ENCODE measurements at regions not wholly inside any gene's neighbourhood (a gene's known extent, or its start where the extent isn't known, plus 50 kb on each side); places are given as distances from the start of the nearest gene placed in this dataset.

DNA sequence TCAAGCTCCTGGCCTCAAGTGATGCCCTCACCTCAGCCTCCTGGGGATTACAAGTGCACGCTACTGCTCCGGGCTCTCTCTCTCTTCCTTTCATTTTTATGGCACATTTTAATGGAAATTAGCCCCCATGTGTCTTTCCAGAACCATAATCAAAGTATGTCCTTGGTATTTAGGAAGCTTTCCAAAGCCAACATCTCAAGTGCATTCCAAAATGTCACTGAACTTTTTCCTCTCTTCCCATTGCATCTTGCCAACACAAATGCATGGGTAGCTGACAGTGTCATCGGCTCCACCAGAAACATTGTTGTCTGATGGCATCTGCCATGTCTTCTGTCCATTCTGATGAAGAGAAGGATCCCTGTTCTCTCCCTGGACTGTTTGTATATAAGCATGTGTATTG lies 90.5 kb upstream of the ANXA1 start:
- Histone ChIP-seq H3K4me1 (ENCODE audit: control insufficient read depth in 2 of 2, insufficient read depth in 2 of 2, low read length in 2 of 2) (no peaks in the 10 kb centered on the region), H3K27me3 (ENCODE audit: control insufficient read depth in 2 of 2, insufficient read depth in 1 of 2, low read length in 1 of 2) (no peaks in the 10 kb centered on the region), H3K36me3 (ENCODE audit: control insufficient read depth in 2 of 2, insufficient read depth in 2 of 2, low read length in 1 of 2) (no peaks in the 10 kb centered on the region), H3K9me3 (ENCODE audit: control insufficient read depth in 2 of 2, insufficient read depth in 1 of 2, low read length in 1 of 2) (no peaks in the 10 kb centered on the region), H3K4me3 (ENCODE audit: low read length in 2 of 2) (no peak overlapping the region), H3K27ac (ENCODE audit: low read depth in 1 of 2, low read length in 1 of 2) (no peak overlapping the region)
- no peak for DNase-seq (ENCODE audit: low read depth in 6 of 9, low spot score in 9 of 9)
- WGBS: 97% methylated on average over 3 of the region's 3 CpGs

DNA sequence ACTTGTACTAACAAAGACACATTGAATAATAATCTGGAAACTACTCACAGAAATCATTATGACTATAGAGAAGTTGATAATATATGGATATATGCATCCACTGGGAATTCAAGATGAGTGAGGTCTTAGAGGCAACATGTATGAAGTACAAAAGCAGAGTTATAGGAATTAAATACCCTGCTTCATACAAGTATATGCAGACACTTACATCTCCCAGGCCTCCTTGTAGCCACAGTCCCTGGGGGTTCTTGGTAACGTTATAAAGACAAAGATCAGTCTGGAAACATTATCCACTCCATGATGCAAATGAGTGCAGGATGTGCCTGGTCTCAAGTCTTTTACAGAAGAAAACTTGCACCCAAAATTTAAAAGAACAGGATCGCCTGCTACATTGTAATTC lies 92.4 kb upstream of the ANXA1 start:
- H3K36me3 ChIP-seq (ENCODE audit: control insufficient read depth in 2 of 2, insufficient read depth in 2 of 2, low read length in 1 of 2): no peaks in the 10 kb centered on the region
- no peak overlapping the region for H3K27ac ChIP-seq (ENCODE audit: low read depth in 1 of 2, low read length in 1 of 2)
- H3K4me1 ChIP-seq (ENCODE audit: control insufficient read depth in 2 of 2, insufficient read depth in 2 of 2, low read length in 2 of 2): no peaks in the 10 kb centered on the region
- 97% methylated on average over 2 of the region's 2 CpGs for WGBS
- no peaks in the 10 kb centered on the region for H3K27me3 ChIP-seq (ENCODE audit: control insufficient read depth in 2 of 2, insufficient read depth in 1 of 2, low read length in 1 of 2)
- H3K9me3 ChIP-seq (ENCODE audit: control insufficient read depth in 2 of 2, insufficient read depth in 1 of 2, low read length in 1 of 2): no peaks in the 10 kb centered on the region
- no peak overlapping the region for H3K4me3 ChIP-seq (ENCODE audit: low read length in 2 of 2)
- DNase-seq (ENCODE audit: low read depth in 6 of 9, low spot score in 9 of 9): no peak

- Histone ChIP-seq H3K9me3 (ENCODE audit: control insufficient read depth in 2 of 2, insufficient read depth in 1 of 2, low read length in 1 of 2) (no peaks in the 10 kb centered on the region), H3K27me3 (ENCODE audit: control insufficient read depth in 2 of 2, insufficient read depth in 1 of 2, low read length in 1 of 2) (no peaks in the 10 kb centered on the region), H3K4me3 (ENCODE audit: low read length in 2 of 2) (no peak overlapping the region), H3K36me3 (ENCODE audit: control insufficient read depth in 2 of 2, insufficient read depth in 2 of 2, low read length in 1 of 2) (no peaks in the 10 kb centered on the region), H3K27ac (ENCODE audit: low read depth in 1 of 2, low read length in 1 of 2) (no peak overlapping the region), H3K4me1 (ENCODE audit: control insufficient read depth in 2 of 2, insufficient read depth in 2 of 2, low read length in 2 of 2) (no peaks in the 10 kb centered on the region)
- 94% methylated on average over 5 of the region's 5 CpGs for WGBS
- DNase-seq (ENCODE audit: low read depth in 6 of 9, low spot score in 9 of 9): no peak
Measured at GRCh38 chr9:73056245-73056644, 95.4 kb upstream of the ANXA1 start.

- Histone ChIP-seq H3K27ac (ENCODE audit: low read depth in 1 of 2, low read length in 1 of 2) (no peak overlapping the region), H3K27me3 (ENCODE audit: control insufficient read depth in 2 of 2, insufficient read depth in 1 of 2, low read length in 1 of 2) (no peaks in the 10 kb centered on the region), H3K4me1 (ENCODE audit: control insufficient read depth in 2 of 2, insufficient read depth in 2 of 2, low read length in 2 of 2) (no peaks in the 10 kb centered on the region), H3K4me3 (ENCODE audit: low read length in 2 of 2) (no peak overlapping the region), H3K9me3 (ENCODE audit: control insufficient read depth in 2 of 2, insufficient read depth in 1 of 2, low read length in 1 of 2) (no peaks in the 10 kb centered on the region), H3K36me3 (ENCODE audit: control insufficient read depth in 2 of 2, insufficient read depth in 2 of 2, low read length in 1 of 2) (no peaks in the 10 kb centered on the region)
- DNase-seq (ENCODE audit: low read depth in 6 of 9, low spot score in 9 of 9): no peak
Measured at GRCh38 chr9:73054091-73054490, 97.6 kb upstream of the ANXA1 start.

DNA sequence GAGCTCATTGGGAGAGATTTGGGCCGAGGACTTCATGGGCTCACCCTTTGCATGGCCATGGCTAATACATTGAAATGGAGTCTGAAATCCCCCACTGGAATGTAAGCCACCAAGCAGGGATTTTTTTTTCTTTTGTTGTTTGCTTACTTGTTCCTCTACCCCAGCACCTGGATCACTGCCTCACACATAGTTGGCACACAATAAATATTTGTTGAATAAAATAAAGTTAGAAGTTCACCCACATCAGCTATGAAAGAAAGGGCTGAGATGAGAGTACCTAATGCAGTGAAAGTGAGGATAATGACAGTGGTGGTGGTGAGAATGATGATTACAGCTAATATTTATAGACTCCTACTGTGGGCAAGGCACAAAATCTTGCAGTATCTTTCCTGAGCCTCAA lies 98.1 kb upstream of the ANXA1 start:
- DNase-seq (ENCODE audit: low read depth in 6 of 9, low spot score in 9 of 9): no peak
- Histone ChIP-seq H3K9me3 (ENCODE audit: control insufficient read depth in 2 of 2, insufficient read depth in 1 of 2, low read length in 1 of 2) (no peaks in the 10 kb centered on the region), H3K27ac (ENCODE audit: low read depth in 1 of 2, low read length in 1 of 2) (no peak overlapping the region), H3K27me3 (ENCODE audit: control insufficient read depth in 2 of 2, insufficient read depth in 1 of 2, low read length in 1 of 2) (no peaks in the 10 kb centered on the region), H3K4me1 (ENCODE audit: control insufficient read depth in 2 of 2, insufficient read depth in 2 of 2, low read length in 2 of 2) (no peaks in the 10 kb centered on the region), H3K36me3 (ENCODE audit: control insufficient read depth in 2 of 2, insufficient read depth in 2 of 2, low read length in 1 of 2) (no peaks in the 10 kb centered on the region), H3K4me3 (ENCODE audit: low read length in 2 of 2) (no peak overlapping the region)
- WGBS: 96% methylated on average over 1 of the region's 1 CpG

GRCh38 chr9:73050887-73051550 lies 98.2 kb upstream of the ALDH1A1 start:
- Histone ChIP-seq H3K4me1 (ENCODE audit: control insufficient read depth in 2 of 2, insufficient read depth in 2 of 2, low read length in 2 of 2) (no peaks in the 10 kb centered on the region), H3K9me3 (ENCODE audit: control insufficient read depth in 2 of 2, insufficient read depth in 1 of 2, low read length in 1 of 2) (no peaks in the 10 kb centered on the region), H3K36me3 (ENCODE audit: control insufficient read depth in 2 of 2, insufficient read depth in 2 of 2, low read length in 1 of 2) (no peaks in the 10 kb centered on the region), H3K27ac (ENCODE audit: low read depth in 1 of 2, low read length in 1 of 2) (no peak overlapping the region), H3K27me3 (ENCODE audit: control insufficient read depth in 2 of 2, insufficient read depth in 1 of 2, low read length in 1 of 2) (no peaks in the 10 kb centered on the region), H3K4me3 (ENCODE audit: low read length in 2 of 2) (no peak overlapping the region)
- no peak for DNase-seq (ENCODE audit: low read depth in 6 of 9, low spot score in 9 of 9)
- WGBS: 90% methylated on average over 7 of the region's 7 CpGs

- Histone ChIP-seq H3K27ac (ENCODE audit: low read depth in 1 of 2, low read length in 1 of 2) (no peak overlapping the region), H3K4me1 (ENCODE audit: control insufficient read depth in 2 of 2, insufficient read depth in 2 of 2, low read length in 2 of 2) (no peaks in the 10 kb centered on the region), H3K36me3 (ENCODE audit: control insufficient read depth in 2 of 2, insufficient read depth in 2 of 2, low read length in 1 of 2) (no peaks in the 10 kb centered on the region), H3K4me3 (ENCODE audit: low read length in 2 of 2) (no peak overlapping the region), H3K9me3 (ENCODE audit: control insufficient read depth in 2 of 2, insufficient read depth in 1 of 2, low read length in 1 of 2) (no peaks in the 10 kb centered on the region), H3K27me3 (ENCODE audit: control insufficient read depth in 2 of 2, insufficient read depth in 1 of 2, low read length in 1 of 2) (no peaks in the 10 kb centered on the region)
- WGBS: 94% methylated on average over 5 of the region's 5 CpGs
- no peak for DNase-seq (ENCODE audit: low read depth in 6 of 9, low spot score in 9 of 9)
Measured at GRCh38 chr9:73050065-73050816, 97.4 kb upstream of the ALDH1A1 start.

DNA sequence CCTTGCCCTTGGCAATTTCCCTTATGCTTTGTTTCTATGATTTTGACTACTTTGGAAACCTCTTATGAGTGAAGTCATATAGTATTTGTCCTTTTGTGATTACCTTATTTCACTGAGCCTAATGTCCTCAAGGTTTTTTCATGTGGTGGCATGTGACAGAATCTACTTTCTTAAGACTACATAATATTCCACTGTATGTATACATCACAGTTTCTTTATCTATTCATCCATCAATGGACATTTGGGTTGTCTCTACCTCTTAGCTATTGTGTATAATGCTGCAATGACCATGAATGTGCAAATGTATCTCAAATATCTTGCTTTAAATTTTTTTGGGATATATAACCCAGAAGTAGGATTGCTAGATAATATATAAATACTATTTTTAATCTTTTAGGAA lies 96.4 kb upstream of the ALDH1A1 start:
- H3K36me3 ChIP-seq (ENCODE audit: control insufficient read depth in 2 of 2, insufficient read depth in 2 of 2, low read length in 1 of 2): no peaks in the 10 kb centered on the region

GRCh38 chr9:73046769-73047168 lies 93.9 kb upstream of the ALDH1A1 start:
- no peak for DNase-seq (ENCODE audit: low read depth in 6 of 9, low spot score in 9 of 9)
- Histone ChIP-seq H3K36me3 (ENCODE audit: control insufficient read depth in 2 of 2, insufficient read depth in 2 of 2, low read length in 1 of 2) (no peaks in the 10 kb centered on the region), H3K4me3 (ENCODE audit: low read length in 2 of 2) (no peak overlapping the region), H3K27me3 (ENCODE audit: control insufficient read depth in 2 of 2, insufficient read depth in 1 of 2, low read length in 1 of 2) (no peaks in the 10 kb centered on the region), H3K4me1 (ENCODE audit: control insufficient read depth in 2 of 2, insufficient read depth in 2 of 2, low read length in 2 of 2) (no peaks in the 10 kb centered on the region), H3K9me3 (ENCODE audit: control insufficient read depth in 2 of 2, insufficient read depth in 1 of 2, low read length in 1 of 2) (no peaks in the 10 kb centered on the region), H3K27ac (ENCODE audit: low read depth in 1 of 2, low read length in 1 of 2) (no peak overlapping the region)
- 97% methylated on average over 1 of the region's 1 CpG for WGBS

More for the DNA sequence above, 96.4 kb upstream of the ALDH1A1 start:
- H3K27ac ChIP-seq (ENCODE audit: low read depth in 1 of 2, low read length in 1 of 2): no peak overlapping the region
- H3K9me3 ChIP-seq (ENCODE audit: control insufficient read depth in 2 of 2, insufficient read depth in 1 of 2, low read length in 1 of 2): no peaks in the 10 kb centered on the region
- no peaks in the 10 kb centered on the region for H3K4me1 ChIP-seq (ENCODE audit: control insufficient read depth in 2 of 2, insufficient read depth in 2 of 2, low read length in 2 of 2)
- H3K27me3 ChIP-seq (ENCODE audit: control insufficient read depth in 2 of 2, insufficient read depth in 1 of 2, low read length in 1 of 2): no peaks in the 10 kb centered on the region
- DNase-seq (ENCODE audit: low read depth in 6 of 9, low spot score in 9 of 9): no peak
- no peak overlapping the region for H3K4me3 ChIP-seq (ENCODE audit: low read length in 2 of 2)

All from thymus (tissue), 11 donors.